HG03139 (cell line): ENCODE measurements at regions not wholly inside any gene's neighbourhood (a gene's known extent, or its start where the extent isn't known, plus 50 kb on each side); places are given as distances from the start of the nearest gene placed in this dataset.

Source experiments
- ATAC-seq: cut with Tn5 transposase; IDR thresholded peaks from one replicate; pipeline ENCODE4 v1.9.1; 2021; ENCODE audit not compliant: unreplicated experiment

DNA sequence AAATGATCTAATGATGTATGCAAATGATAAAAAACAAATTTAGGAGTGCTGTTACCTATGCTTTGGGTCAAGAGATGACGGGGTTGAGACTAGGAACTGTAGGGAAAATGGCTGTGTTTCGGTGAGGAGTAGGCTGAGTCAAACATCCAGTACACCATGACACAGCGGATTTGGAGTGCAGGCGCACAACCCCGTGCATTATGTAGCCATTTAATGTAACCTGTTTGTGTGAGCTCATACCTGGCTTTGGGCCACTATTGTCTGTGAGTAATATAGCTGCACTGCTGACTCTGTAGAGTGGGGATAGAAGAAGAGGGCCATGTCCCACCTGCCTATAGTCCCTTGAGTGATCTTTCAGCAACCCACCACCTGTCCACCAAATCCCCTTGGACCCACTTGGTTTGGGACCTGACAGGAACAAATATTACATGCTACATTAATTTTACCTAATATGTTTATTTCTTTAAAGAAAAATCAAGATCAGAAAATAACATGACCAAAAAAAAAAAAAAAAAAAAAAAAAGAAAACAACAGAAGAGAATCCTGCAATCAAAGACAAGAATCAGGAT lies 95.5 kb upstream of the KLHL1 start:
- ATAC-seq = no peak

DNA sequence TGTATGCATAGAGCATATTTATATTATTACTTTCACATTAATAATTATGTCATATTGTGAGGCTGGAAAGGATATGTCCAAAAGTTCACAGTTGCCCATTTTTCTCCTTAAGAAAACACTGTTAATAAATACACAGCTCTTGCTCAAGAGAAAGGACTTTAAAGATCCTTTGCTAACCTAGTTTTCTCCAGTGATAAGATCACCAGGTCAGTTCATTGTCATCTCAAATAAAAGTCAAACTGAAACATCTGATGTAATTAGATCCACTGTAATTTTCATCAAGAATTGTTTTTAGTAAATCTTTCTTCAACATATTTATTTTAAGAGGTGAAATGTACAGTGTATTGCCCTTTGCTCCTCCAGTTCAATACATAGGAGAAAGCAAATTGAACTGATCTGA lies 82.8 kb upstream of the KLHL1 start:
- ATAC-seq = no peak

DNA sequence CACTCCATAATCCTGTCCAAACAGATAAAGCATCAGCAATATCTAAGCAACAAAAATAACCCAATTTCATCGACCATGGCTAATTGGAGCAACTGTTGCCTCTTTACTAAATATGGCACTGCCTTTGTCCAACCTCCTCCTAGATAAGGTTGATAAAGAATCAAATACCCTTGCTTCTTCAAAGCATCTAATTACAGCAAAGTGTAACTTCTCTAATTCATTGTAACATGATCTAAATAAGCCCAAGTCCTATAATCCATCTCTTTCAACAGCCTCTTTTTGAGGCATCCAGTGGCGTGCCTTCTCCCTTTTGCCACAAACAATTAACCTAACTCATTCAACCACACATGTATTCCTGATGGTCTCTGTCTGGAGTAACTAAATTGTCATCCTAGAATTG lies 81.7 kb upstream of the KLHL1 start:
- no peak for ATAC-seq

DNA sequence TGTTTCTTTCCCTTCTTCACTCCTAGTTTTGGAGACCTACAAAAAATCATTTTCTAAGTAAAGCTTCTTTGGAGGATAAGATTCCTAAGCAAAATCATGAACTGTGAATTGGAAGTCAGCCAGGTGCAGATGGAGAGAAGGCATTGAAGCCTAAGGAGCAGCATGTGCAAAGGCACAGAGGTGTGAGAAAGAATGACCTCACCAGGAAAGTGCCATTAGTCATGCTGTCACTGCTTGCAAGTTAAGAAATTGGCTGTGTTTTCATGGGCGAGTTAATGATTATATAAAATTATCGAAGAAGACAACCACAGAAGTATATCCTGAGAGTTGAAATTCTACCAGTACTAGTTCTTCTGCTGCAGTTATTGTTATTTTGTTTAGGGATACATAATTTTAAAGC lies 80.3 kb upstream of the KLHL1 start:
- no peak for ATAC-seq

DNA sequence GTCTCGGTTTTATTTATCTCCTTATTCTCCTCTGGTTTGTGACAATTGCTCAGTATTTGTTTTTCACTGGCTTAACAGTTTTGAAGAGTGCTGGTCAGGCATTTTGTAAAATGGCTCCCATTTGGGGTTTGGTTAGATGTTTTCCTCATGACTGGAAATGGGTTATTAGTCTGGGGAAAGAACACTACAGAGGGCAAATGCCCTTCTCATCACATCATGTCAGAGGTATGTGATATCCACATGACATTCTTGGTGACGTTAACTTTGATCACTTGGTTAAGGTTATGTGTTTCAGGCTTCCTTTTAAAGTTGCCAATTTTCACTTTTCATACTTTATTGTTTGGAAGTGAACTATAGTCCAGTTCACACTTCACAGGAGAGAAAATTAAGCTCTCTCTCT lies 74.8 kb upstream of the KLHL1 start:
- no peak for ATAC-seq
